Stimulated activated CD8-positive, alpha-beta memory T cell treated with anti-CD3 and anti-CD28 coated beads, Interleukin-4, amount 100 ng/mL, for 4 hours (primary cell): ENCODE measurements at regions not wholly inside any gene's neighbourhood (a gene's known extent, or its start where the extent isn't known, plus 50 kb on each side); places are given as distances from the start of the nearest gene placed in this dataset.

ENCODE experiments used
- DNase-seq, 2 donors: peaks; one replicate each; pipeline ENCODE4 v3.0.0-alpha.2; 2020; ENCODE audit warnings: low read depth in 2 of 2, low spot score in 1 of 2

DNA sequence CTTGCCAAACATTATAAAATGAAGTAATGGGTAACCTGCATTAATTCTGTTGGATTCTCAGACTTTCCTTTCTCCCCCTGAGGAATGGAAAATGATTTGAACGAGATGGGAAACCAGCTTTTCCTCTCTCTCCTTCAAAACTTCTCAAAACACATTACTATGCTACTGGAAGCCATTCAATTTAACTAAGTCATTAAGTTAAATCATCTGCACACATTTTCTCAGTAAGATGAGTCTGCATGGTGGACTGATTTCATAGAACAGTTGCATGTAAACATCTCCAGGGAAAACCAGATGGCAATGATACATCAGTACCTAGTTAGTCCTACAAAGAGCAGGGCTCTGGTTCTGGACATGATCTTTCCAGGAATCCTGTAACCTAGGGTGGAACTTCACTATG is 59.9 kb downstream of the BMP4 start:
- no peak for DNase-seq

DNA sequence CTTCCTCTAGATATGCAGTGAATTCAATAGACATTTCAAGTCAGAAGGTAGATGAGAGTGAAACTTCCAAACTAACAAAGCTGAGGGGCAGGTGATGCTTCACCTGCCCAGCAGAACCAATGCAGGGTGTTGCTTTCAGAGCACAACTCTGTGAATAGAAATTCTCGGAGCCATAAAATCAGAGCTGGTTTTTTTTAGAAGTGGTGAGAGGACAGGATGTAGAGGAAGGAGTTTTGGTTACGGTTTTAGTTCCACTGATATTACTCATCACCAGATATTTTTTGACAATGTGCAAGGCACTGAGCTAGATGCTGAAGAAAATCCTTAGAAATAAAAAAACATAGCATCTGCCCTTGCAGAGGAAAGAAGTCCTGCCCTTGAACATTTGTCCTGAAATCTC is 62.2 kb downstream of the BMP4 start:
- no peak for DNase-seq

DNA sequence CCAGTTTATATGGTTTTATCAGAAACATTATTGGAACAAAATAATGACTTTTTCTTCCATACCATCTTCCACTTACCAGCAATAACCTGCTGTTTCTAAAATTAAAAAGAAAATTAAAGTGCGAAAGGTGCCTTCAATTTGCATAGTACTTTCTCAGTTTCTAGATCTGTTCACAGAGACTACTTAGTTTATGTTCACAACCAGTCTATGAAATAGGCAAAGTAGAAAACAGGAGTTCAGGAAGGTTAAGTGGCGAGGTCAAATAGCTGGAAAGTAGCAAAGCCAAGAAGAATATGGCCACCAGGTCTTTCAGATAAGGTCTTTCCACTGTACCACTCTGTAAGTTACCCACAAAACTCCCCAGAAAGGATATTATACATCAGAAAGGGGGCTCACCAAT is 63.3 kb downstream of the BMP4 start:
- no peak for DNase-seq

DNA sequence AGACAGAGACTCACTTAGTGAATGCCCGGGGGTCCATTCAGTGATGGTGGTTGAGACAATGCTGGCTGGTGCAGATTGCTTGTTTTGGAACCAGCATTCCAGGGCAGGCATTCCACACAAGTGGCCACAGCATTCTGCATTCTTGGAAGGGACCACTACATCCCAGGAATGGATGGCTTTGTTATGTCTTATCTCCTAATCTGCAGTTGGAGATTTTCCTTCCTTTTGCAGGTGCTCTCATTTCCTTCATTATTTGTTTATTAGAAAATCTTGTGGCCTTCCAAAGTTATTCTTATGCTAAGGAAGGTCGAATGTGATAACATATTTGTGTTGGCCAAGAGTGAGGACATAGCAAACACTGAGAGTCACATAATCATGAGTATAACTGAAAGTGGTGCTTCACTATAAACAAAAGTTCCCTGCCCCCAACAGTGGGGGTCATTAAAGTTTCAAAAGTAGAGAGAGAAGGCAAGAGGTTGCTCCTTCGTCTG is 66.0 kb downstream of the BMP4 start:
- DNase-seq = no peak

DNA sequence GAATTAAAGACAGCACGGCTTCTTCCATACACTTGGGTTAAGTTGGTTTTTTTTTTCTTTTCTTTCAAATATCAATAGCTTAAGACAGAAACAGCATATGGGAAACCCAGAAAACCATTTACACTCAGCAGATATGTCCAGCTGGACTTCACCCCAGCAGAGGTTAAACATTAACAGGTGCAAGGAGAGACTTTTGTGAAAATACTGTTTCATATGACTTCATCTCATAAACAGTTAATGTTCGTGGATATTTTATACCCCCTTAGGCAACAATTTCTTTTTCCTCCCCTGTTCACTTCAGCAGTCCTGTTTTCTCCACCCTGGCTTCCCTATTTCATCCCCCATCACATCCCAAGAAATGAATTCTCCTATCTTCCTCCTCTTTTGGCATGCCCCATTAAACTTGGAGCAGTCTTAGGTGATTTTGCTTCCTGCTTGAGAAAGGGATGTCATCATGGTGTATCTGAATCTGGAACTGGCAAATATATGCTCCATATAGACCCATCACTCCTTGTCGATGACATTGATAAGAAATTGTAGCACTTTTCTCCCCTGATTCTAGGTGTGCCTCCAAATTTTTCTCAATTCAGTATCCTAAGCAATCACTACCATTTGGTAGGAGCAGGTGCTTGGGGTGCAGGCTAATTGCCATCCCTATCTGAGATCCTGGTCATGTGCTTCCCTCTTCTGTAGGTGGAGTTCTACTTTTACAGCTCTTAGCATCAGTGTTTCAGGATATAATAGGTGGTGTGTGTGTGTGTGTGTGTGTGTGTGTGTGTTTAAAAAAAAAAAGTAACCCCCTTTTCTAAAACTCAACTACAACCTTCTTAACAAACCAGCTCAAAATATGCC is 67.9 kb downstream of the BMP4 start:
- DNase-seq = no peak

DNA sequence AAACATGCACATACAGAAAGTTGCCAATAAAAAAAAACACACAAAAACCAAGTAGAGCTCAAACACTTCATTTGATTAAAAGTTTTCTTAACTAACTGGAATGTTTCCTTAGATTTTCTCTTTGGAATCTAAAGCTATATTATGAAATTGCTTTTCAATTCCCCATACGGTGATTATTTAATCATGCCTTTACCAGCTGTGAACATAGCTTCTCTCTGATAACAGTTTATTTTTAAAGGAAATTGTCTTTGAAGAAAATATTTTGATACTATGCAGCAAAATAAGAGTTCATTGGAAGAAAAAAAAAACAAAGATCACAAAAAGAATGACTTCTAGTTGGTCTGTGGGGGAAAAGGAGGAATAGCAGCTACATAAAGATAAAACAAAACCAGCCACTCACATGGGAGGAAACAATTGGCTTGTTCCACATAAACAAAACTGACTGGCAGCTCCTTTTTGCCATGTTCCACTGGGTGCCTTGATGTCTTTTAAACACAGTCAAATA is 71.4 kb downstream of the BMP4 start:
- no peak for DNase-seq

DNA sequence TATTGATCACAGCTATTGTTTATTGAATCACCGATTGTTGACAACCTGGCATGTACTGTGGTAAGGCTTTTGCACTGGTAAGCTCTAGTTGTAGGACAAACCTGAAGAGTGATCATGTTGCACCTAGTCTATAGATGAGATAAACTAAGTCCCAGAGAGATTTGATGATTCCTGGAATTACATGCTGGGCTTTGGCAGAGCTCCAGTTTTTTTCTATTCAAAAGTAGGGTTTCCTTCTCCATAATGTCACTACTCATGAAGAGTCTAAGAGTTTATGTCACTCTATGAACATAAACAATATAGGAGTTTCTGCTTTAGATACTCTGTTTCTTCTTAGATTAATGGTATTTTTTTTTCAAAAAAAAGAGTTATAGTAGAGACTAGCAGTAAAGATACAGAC is 72.0 kb downstream of the BMP4 start:
- DNase-seq = no peak

DNA sequence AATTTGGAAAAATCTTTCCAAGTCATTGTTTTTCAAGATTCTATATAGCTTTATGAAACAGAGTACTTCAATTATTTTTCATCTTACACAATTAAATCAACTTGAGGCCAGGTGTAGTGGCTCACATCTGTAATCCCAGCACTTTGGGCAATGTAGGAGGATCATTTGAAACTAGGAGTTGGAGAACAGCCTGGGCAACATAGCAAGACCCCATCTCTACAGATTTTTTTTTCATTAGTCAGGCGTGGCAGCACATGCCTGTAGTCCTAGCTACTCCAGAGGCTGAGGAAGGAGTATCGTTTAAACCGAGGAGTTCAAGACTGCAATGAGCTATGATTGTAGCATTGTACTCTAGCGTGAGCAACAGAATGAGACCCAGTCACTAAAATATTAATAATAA is 72.9 kb downstream of the BMP4 start:
- no peak for DNase-seq

DNA sequence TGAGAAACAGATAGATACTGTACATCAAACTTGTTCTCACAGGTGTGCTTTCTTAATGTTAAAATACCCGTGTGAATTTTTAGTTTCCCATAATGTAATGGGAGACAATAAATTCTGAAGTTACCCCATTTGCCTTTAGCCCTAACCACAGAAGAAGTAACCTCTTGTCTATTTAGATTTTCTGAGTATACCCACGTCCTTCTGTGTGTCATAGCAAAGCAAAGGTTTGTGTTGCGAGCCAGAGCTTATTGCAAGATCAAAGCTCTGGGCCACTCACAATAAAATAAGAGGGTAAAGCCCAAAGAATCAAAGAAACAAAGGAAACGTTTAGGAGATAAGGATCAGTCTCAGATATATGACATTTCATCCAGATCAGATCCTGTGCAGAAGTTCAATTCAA is 73.9 kb downstream of the BMP4 start:
- no peak for DNase-seq

DNA sequence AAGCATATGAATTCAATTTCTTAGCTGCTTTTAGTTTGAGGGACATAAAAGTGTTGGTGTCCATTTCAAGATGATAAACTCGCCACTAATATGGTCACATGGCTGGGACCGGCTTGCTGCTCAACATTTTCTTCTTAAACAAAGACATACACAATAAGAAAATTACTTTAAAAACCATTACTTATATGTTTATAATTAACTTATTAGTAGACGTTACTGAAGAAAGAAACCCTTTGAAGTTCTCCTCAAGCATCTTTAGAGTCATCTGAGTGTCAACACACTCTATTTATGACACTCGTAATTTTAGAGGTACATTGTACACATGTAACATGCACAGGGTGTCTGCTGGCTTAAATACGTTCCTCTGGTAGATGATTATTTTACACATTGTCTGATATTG is 74.7 kb downstream of the BMP4 start:
- DNase-seq = no peak

DNA sequence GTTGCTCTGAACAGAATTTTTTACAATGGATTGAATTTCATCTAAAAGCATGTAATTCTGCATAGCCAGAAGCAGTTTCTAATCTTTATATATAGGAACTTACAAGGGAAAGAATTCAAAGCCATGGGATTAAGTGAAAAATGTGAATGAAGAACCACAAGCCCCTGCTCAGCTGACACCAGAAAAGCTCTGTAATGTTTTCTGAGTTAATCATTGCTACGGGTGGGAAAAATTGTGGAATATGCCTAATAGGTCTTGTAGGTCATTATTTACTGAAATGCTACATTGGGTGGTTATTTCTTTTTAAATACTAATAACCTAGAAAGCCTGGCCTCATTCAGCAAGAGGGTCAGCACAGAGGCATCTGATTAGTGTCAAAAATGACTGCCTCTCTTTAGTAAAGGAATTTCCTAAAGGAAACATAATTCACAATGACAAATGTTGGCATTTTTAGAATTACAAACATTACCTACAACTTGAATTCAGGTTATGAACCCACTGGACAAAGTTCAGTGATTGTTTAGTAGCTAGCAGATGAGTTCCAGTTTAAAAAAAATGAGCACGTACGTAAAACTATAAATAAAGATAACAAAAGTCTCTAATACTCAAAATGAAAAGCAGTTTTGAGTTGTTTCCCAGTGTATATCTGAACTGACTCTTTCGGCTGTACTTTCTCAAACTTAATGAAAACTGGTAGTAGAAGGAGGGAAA is 75.3 kb downstream of the BMP4 start:
- no peak for DNase-seq

DNA sequence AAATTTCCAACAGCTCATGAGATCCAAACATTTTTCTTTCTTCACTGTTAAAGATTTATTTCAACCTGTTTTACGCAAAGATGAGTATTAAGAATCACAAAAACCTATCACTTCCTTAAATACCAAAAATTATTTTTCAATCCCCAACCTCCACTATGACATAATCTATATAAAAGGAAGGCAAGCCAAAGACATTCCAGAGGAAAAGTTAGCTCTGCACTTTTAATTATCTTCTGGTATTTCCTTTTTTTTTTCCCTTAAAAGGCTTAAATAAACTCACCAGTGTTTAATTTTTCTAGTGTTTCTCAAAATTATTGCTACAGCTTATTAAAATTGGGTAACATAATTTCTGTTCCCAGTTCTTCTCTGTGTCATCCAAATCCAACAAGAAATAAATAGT is 75.9 kb downstream of the BMP4 start:
- no peak for DNase-seq

DNA sequence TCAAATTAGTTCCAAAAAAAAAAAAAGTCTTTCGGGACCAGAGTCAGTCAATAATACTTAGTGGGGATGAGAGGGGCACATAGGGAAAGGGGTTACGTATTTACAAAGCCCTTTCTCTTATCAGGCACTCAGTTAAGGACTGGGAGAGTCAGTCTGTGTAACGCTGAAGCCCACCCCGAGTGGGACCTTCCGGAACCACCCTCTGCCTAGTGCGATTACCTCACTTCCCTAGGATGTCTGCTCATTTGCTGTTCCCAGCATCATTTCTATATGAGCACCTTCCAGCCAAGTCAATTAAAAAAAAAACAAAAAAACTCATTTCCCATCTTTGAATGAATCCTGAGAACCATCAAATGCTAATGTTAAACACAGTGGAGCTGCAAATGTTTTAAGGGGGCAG is 76.9 kb downstream of the BMP4 start:
- DNase-seq = no peak

DNA sequence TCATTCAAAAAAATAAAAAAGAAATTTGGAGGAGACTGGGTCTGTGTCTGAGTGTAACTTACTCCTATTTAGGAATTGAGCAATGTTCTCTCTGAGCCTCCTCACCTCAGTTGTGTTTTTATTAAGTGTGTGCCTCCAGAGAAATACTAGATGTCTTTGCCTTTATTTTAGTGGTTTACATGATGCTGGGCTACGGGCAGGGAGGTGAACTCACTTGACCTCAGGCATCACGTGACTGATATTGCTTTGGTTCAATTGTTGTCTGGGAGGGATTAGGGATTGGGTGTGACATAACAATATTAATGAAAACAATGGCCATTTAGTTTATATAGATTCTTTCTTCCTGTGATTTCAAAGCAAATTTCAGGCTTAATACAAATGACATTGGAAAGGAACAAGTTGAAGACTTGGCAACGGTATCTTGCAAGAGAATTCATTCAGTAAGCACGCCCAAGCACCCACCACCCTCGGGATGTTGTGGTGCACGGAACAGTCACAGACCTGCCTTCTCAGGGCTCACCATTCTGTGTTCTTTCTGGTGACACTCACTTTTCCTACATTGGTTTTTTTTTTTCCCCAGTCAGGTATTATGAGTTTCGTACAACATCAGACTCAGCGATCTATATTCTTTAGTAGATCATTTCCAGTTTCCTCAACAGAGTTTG is 77.5 kb downstream of the BMP4 start:
- DNase-seq = no peak

DNA sequence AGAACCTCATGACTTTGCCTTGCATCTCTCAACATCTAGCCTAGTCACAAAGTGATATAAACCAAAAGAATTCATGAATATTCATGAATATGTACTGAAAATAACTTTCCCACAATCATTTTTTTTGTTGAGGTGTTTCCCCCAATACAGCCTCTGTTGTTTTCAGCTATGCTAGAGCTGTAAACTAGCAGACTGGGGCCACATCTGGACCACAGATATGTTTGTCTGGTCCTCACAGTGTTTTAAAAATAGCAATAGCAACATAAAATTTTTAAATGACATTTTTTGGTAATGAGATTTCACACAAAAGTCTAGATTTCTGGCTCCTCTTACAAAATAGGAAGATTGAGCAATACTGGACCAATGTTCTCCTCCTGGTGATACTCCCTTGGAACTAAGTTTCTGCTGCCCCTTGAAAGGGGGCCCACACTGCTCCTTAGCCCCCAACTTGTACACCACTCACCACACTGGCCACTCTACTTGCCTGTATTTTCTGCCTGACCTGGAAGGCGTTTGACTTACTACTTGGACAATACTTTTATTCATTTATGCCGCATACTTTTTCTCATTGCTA is 81.2 kb downstream of the BMP4 start:
- no peak for DNase-seq

DNA sequence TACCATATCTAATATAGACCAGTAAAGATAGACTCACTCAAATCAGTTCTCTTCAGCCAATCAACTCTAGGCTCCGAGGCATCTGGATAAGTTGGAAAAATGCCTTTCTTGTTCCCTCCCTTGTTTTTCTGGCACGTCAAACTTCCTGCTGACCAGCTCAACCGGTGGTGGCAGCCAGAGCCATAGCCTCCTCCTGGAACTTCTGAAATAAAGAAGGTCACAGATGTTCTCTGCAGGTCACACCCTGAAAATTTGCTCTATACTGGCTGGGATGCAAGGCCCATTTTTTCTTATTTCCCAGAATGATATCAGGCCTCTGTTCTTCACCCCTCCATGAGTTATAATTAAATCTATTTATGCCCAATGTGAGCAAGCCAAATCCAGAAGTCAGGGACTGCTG is 81.9 kb downstream of the BMP4 start:
- no peak for DNase-seq

DNA sequence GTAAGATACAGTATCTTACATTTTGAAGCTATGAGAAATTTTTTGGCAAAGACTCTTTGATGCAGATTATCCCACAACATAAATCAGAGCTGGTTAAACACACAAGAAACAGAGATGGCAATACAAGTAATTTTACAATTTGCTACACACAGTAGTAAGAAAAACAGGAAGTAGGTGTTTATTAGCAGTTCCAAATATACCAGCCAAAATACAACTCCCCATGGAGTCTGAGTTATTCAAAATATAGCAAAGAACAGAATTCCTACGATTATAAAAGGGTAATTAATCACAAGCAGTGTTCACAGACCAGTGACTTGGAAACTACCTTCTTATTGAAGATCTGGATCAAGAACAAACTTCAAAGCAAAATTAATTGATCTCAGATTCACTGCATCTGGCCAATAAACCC is 83.9 kb downstream of the BMP4 start:
- no peak for DNase-seq

DNA sequence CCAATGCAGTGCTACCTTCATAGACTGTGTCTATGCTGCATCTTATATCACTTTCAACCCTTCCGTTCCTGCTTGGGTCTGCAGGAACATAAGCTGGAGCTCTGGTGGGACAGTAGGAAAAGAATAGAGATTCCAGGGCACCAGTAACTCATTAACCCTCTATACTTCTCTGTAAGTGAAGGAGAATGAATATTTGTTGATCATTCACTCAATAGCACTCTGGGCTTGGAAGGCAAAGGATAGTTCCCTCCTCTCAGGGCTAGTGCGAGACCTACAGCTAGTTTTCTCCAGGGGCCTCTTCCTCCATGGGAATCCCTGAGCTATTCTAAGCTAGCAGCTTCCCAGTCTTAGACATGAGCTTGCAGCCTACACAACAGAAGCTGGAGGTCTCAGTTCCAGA is 84.7 kb downstream of the BMP4 start:
- DNase-seq = no peak

DNA sequence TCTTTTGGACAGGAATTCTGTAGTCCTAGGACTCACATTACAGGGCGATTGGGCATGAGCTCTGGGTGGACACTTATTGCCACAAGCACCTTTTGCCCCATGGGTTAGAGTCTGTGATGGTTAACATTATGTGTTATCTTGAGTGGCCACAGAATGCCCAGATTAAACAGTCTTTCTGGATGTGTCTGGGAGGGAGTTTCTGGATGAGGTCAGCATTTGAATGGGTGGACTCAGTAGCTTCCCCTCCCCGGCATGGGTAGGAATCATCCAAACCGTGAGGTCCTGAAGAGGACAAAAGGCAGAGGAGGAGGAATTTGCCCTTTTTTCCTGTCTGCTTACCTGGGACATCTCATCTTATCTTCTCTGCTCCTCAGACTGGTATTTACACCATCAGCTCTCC is 85.6 kb downstream of the BMP4 start:
- no peak for DNase-seq

DNA sequence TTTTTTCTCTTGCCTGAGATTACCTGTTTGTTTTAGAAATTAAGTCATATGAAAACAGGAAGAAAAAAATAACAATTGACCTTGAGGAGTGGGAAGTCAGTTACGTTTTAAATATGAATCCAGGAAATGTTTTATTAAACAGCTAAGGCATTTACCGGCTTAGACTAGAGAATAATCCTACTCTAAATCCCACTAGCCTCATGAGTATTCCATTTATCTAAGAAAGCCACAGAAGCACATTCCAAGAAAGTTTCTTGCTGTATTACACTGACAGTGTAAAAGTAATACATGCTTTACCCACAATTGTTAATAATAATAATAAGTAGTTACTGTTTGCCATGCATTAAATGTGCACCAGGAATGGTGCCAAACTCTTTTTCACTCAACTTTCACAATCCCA is 90.9 kb downstream of the BMP4 start:
- no peak for DNase-seq

DNA sequence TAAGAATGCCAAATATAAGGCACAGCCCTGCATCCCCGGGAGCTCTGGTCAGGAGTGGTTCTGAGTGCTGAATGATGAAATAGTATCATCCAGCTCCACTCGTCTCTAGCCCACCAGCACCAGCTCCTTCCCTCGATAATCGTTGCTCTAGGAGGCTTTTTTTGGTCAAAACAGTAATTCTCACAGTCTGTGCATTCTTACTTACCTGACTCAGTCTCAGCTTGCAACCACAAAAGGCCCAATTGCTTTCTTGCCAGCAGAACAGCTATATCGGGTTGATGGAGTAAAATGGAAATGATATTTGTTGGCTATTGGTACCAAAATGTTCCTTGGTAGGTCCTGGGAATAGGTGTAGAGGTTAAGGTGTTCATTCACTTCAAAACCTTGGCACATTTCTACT is 94.8 kb downstream of the BMP4 start:
- DNase-seq = no peak

DNA sequence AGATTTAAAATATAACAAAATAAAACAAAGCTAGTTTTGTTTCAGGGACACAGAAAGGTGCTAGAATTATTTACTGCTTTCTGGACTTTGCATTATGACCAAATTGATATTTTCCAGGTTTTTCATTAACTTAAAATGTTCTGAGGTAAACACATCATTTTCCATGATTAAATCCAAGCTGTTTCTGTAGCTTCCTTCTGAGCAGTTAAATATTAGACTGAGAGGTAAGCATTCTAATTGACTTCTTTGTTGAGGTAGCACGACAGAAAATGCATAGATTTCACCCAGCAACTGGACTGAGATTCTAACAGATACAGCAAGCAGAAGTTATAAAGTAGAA is 98.3 kb downstream of the BMP4 start:
- DNase-seq = no peak
